SK-N-SH (cell line): ENCODE measurements at regions not wholly inside any gene's neighbourhood (a gene's known extent, or its start where the extent isn't known, plus 50 kb on each side); places are given as distances from the start of the nearest gene placed in this dataset.

Experiments
- CTCF ChIA-PET: fragments of 300-600, 350-600 bp; formaldehyde crosslinking; extraction: SDS; loops from one replicate; lab custom pipeline; 2021; lab: Yijun Ruan, JAX
- POLR2A ChIA-PET: fragments of 350-600 bp; sonication (Branson Sonifier 250); formaldehyde crosslinking; extraction: SDS; loops from one replicate; lab custom pipeline; 2020; ENCODE audit warnings: antibody characterized with exemption, inconsistent platforms; lab: Yijun Ruan, JAX
- DNase-seq: peaks from one replicate; pipeline ENCODE4 v3.0.0; 2012
- H2AFZ ChIP-seq: fragments of 200-600 bp; sonication (generic); 2 replicates; pipeline ENCODE4 v1.8.1; 2016; ENCODE audit warnings: antibody characterized with exemption, mild to moderate bottlenecking, low read depth
- H3F3A ChIP-seq: fragments of 200-600 bp; sonication (generic); replicated peaks from 2 replicates; pipeline ENCODE3; 2016; ENCODE audit warnings: antibody characterized with exemption, mild to moderate bottlenecking; ENCODE audit not compliant: insufficient read depth
- H3K27ac ChIP-seq, 2 experiments: fragments of 200-500 bp in 1 of 2; fragments of 200-600 bp in 1 of 2; sonication (Bioruptor generic) in 1 of 2; sonication (generic), shearing (Covaris generic) in 1 of 2; 2 replicates each; pipeline versions ENCODE4 v1.5.1 to v1.6.1; 2014 to 2016; ENCODE audit warnings: low read depth in 2 of 2, inconsistent platforms in 1 of 2, low read length in 1 of 2, mild to moderate bottlenecking in 1 of 2, mixed read lengths in 1 of 2
- H3K27me3 ChIP-seq: fragments of 200-600 bp; sonication (generic), shearing (Covaris generic); 2 replicates; pipeline ENCODE4 v1.6.1; 2016; ENCODE audit warnings: mixed run types; ENCODE audit not compliant: insufficient read depth
- H3K36me3 ChIP-seq, 2 experiments: fragments of 200-500 bp in 1 of 2; fragments of 200-600 bp in 1 of 2; sonication (Bioruptor generic) in 1 of 2; sonication (generic) in 1 of 2; replicated peaks in 1 of 2; 2 replicates each; pipeline versions ENCODE3 to v1.5.1; 2014 to 2016; ENCODE audit warnings: low read length in 1 of 2, mild to moderate bottlenecking in 1 of 2; ENCODE audit not compliant: insufficient read depth in 2 of 2, control insufficient read depth in 1 of 2
- H3K4me1 ChIP-seq, 2 experiments: fragments of 200-500 bp in 1 of 2; fragments of 200-600 bp in 1 of 2; sonication (Bioruptor generic) in 1 of 2; sonication (generic), shearing (Covaris generic) in 1 of 2; 2 replicates each; pipeline versions ENCODE4 v1.5.1 to v1.6.1; 2014 to 2016; ENCODE audit warnings: low read depth in 1 of 2, low read length in 1 of 2, mixed run types in 1 of 2; ENCODE audit not compliant: insufficient read depth in 2 of 2, control insufficient read depth in 1 of 2
- H3K4me2 ChIP-seq: fragments of 200-600 bp; sonication (generic), shearing (Covaris generic); 2 replicates; pipeline ENCODE4 v1.6.1; 2017; ENCODE audit warnings: mixed run types
- H3K4me3 ChIP-seq, 2 experiments: fragments of 200-500 bp in 1 of 2; fragments of 200-600 bp in 1 of 2; sonication (Bioruptor generic) in 1 of 2; sonication (generic), shearing (Covaris generic) in 1 of 2; 2 replicates each; pipeline versions ENCODE4 v1.5.1 to v1.8.1; 2014 to 2016; ENCODE audit warnings: low read depth in 2 of 2, inconsistent platforms in 1 of 2, low read length in 1 of 2, mild to moderate bottlenecking in 1 of 2, mixed read lengths in 1 of 2, moderate library complexity in 1 of 2
- H3K79me2 ChIP-seq: fragments of 200-600 bp; sonication (generic); 2 replicates; pipeline ENCODE4 v1.8.1; 2017; ENCODE audit warnings: mild to moderate bottlenecking; ENCODE audit not compliant: insufficient read depth
- H3K9ac ChIP-seq: fragments of 200-600 bp; sonication (generic); 2 replicates; pipeline ENCODE4 v1.6.1; 2017; ENCODE audit warnings: mixed run types
- H3K9me2 ChIP-seq: fragments of 200-600 bp; sonication (generic); 2 replicates; pipeline ENCODE4 v1.6.1; 2017; ENCODE audit warnings: mixed run types
- H3K9me3 ChIP-seq: fragments of 200-600 bp; sonication (generic); 2 replicates; pipeline ENCODE4 v1.6.1; 2017; ENCODE audit warnings: mixed run types, mild to moderate bottlenecking, moderate library complexity
- H4K20me1 ChIP-seq: fragments of 200-600 bp; sonication (generic); 2 replicates; pipeline ENCODE4 v1.6.1; 2017; ENCODE audit warnings: mild to moderate bottlenecking, mixed run types; ENCODE audit not compliant: insufficient read depth
- EZH2phosphoT487 ChIP-seq: fragments of 200-600 bp; sonication (generic); IDR thresholded peaks from 2 replicates; pipeline ENCODE4 v1.6.1; 2017; ENCODE audit warnings: low read depth, mixed run types, mild to moderate bottlenecking, antibody characterized with exemption, moderate library complexity, borderline replicate concordance
- FOSL2 ChIP-seq: IDR thresholded peaks from 2 replicates; pipeline ENCODE4 v1.4.0; 2012; ENCODE audit warnings: low read depth, mild to moderate bottlenecking, moderate library complexity, borderline replicate concordance
- FOXJ3 ChIP-seq: sonication (generic); formaldehyde crosslinking; IDR thresholded peaks from 2 replicates; pipeline ENCODE4 v1.5.1; 2020; ENCODE audit warnings: mild to moderate bottlenecking, missing genetic modification reagents
- FOXM1 ChIP-seq: IDR thresholded peaks from 2 replicates; pipeline ENCODE4 v1.4.0; 2012; ENCODE audit warnings: low read depth, mild to moderate bottlenecking
- JUND ChIP-seq: IDR thresholded peaks from 2 replicates; pipeline ENCODE4 v1.4.0; 2012
- MEF2A ChIP-seq: IDR thresholded peaks from 2 replicates; pipeline ENCODE4 v1.4.0; 2012; ENCODE audit warnings: low read depth, borderline replicate concordance
- NRF1 ChIP-seq: IDR thresholded peaks from 2 replicates; pipeline ENCODE4 v1.6.1; 2012; ENCODE audit warnings: low read depth, mild to moderate bottlenecking, low read length
- POLR2AphosphoS5 ChIP-seq: IDR thresholded peaks from 2 replicates; pipeline ENCODE4 v1.6.1; 2012; ENCODE audit warnings: low read depth, low read length
- RCOR1 ChIP-seq: fragments of 150-350 bp; IDR thresholded peaks from 2 replicates; pipeline ENCODE4 v1.6.1; 2017; ENCODE audit warnings: antibody characterized with exemption, low read length
- RXRA ChIP-seq: IDR thresholded peaks from 2 replicates; pipeline ENCODE4 v1.4.0; 2012; ENCODE audit warnings: low read depth, mild to moderate bottlenecking, borderline replicate concordance
- SIN3A ChIP-seq: IDR thresholded peaks from 2 replicates; pipeline ENCODE4 v1.6.1; 2012; ENCODE audit warnings: low read depth, mild to moderate bottlenecking, low read length, moderate library complexity, borderline replicate concordance
- SMC3 ChIP-seq: IDR thresholded peaks from 2 replicates; pipeline ENCODE4 v1.6.1; 2012; ENCODE audit warnings: low read depth, low read length, improper control_type of control experiment
- TAF1 ChIP-seq: IDR thresholded peaks from 2 replicates; pipeline ENCODE4 v1.6.1; 2012; ENCODE audit warnings: low read depth, mild to moderate bottlenecking, low read length, moderate library complexity, borderline replicate concordance
- TEAD4 ChIP-seq: IDR thresholded peaks from 2 replicates; pipeline ENCODE4 v1.4.0; 2012; ENCODE audit warnings: mild to moderate bottlenecking, borderline replicate concordance; ENCODE audit not compliant: insufficient read depth
- YY1 ChIP-seq: IDR thresholded peaks from 2 replicates; pipeline ENCODE4 v1.4.0; 2012; ENCODE audit warnings: low read depth, mild to moderate bottlenecking
- WGBS: methylation state at CpG from one replicate; pipeline ENCODE4 v1.1.6; 2017; ENCODE audit warnings: low lambda C conversion rate; 5-methylcytosine and 5-hydroxymethylcytosine counted together
- TF ChIP-seq, protein P1 (sequence below): fragments of 150-350 bp; IDR thresholded peaks from 2 replicates; pipeline ENCODE4 v1.6.1; 2017; ENCODE audit warnings: antibody characterized with exemption, low read length, low read depth, borderline replicate concordance
- TF ChIP-seq, protein P2 (sequence below): IDR thresholded peaks from 2 replicates; pipeline ENCODE4 v1.4.0; 2012; ENCODE audit warnings: low read depth, borderline replicate concordance
- TF ChIP-seq, protein P3 (sequence below): IDR thresholded peaks from 2 replicates; pipeline ENCODE4 v1.4.0; 2012; ENCODE audit warnings: low read depth
- TF ChIP-seq, protein P4 (sequence below): IDR thresholded peaks from 2 replicates; pipeline ENCODE4 v1.6.1; 2012; ENCODE audit warnings: mild to moderate bottlenecking, low read depth, low read length, moderate library complexity

DNA sequence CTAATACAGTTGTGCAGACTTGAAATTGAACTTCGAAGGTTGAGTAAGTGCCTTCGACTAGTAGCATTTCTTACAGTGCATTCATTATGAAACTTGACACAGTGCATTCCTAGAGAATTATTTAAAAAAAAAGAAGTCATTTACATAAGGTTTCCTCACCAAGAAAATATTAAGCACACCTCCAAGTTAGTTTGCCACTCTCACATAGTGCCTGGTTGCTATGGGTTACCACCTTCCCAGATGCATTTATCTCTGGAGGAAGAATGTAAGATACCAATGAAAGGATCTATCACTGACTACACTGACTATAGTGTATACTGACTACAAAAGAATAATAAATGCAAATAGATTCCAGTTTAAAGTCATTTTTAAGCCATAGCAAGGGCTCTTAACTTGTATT lies 311.9 kb upstream of the RASGEF1B start:
- Histone ChIP-seq H3K9me2 (no peaks in the 10 kb centered on the region), H3K27me3 (no peaks in the 10 kb centered on the region), H4K20me1 (no peaks in the 10 kb centered on the region), H3F3A (no peaks in the 10 kb centered on the region), H3K9ac (no peak overlapping the region), H3K4me2 (no peak overlapping the region), H2AFZ (no peak overlapping the region), H3K27ac (no peak overlapping the region), H3K4me3 (no peak overlapping the region), H3K36me3 (no peaks in the 10 kb centered on the region), H3K9me3 (no peaks in the 10 kb centered on the region), H3K4me1 (no peaks in the 10 kb centered on the region), H3K79me2 (no peaks in the 10 kb centered on the region)
- ChIA-PET POLR2A (no interaction called here), CTCF (no interaction called here)
- no peak for DNase-seq
- no peak for TF ChIP-seq YY1
- TF ChIP-seq EZH2phosphoT487, result no peak
- no peak for TF ChIP-seq SIN3A
- TF ChIP-seq JUND, result no peak
- TF ChIP-seq NRF1, result no peak
- TF ChIP-seq, protein P1, sequence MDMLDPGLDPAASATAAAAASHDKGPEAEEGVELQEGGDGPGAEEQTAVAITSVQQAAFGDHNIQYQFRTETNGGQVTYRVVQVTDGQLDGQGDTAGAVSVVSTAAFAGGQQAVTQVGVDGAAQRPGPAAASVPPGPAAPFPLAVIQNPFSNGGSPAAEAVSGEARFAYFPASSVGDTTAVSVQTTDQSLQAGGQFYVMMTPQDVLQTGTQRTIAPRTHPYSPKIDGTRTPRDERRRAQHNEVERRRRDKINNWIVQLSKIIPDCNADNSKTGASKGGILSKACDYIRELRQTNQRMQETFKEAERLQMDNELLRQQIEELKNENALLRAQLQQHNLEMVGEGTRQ, result no peak
- TF ChIP-seq, protein P2, sequence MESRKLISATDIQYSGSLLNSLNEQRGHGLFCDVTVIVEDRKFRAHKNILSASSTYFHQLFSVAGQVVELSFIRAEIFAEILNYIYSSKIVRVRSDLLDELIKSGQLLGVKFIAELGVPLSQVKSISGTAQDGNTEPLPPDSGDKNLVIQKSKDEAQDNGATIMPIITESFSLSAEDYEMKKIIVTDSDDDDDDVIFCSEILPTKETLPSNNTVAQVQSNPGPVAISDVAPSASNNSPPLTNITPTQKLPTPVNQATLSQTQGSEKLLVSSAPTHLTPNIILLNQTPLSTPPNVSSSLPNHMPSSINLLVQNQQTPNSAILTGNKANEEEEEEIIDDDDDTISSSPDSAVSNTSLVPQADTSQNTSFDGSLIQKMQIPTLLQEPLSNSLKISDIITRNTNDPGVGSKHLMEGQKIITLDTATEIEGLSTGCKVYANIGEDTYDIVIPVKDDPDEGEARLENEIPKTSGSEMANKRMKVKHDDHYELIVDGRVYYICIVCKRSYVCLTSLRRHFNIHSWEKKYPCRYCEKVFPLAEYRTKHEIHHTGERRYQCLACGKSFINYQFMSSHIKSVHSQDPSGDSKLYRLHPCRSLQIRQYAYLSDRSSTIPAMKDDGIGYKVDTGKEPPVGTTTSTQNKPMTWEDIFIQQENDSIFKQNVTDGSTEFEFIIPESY, result no peak
- TF ChIP-seq SMC3, result no peak
- no peak for TF ChIP-seq FOSL2
- no peak for TF ChIP-seq FOXM1
- TF ChIP-seq MEF2A, result no peak
- no peak for TF ChIP-seq POLR2AphosphoS5
- no peak for TF ChIP-seq RXRA
- no peak for TF ChIP-seq TAF1
- 0% methylated on average over 2 of the region's 2 CpGs for WGBS

DNA sequence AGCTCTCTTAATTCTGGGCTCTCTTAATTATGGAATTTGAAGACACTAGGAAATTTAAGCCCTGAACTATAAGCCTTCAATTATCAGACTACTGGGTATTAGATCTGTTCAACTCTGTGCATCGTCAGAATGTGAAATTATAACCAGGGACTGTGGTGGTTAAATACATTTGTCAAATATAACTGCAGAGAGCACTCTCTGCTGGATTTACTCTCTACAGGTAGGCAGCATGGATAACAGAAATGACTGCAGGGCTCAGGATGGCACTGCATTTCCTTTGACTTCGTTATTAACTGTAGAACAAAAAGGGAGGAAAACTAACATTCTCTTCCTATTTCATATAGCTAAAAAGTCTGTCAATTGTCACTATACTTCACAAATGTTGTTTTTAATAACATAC lies 310.1 kb upstream of the RASGEF1B start:
- POLR2A ChIA-PET, result no interaction called here
- TF ChIP-seq, protein P3, sequence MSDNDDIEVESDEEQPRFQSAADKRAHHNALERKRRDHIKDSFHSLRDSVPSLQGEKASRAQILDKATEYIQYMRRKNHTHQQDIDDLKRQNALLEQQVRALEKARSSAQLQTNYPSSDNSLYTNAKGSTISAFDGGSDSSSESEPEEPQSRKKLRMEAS, result no peak
- TF ChIP-seq FOSL2 (no peak), TAF1 (no peak), FOXM1 (no peak), SIN3A (no peak), RCOR1 (no peak), NRF1 (no peak), FOXJ3 (CRISPR knock-in tag) (no peak), TEAD4 (no peak)
- TF ChIP-seq, protein P1, result no peak
- TF ChIP-seq, protein P4, sequence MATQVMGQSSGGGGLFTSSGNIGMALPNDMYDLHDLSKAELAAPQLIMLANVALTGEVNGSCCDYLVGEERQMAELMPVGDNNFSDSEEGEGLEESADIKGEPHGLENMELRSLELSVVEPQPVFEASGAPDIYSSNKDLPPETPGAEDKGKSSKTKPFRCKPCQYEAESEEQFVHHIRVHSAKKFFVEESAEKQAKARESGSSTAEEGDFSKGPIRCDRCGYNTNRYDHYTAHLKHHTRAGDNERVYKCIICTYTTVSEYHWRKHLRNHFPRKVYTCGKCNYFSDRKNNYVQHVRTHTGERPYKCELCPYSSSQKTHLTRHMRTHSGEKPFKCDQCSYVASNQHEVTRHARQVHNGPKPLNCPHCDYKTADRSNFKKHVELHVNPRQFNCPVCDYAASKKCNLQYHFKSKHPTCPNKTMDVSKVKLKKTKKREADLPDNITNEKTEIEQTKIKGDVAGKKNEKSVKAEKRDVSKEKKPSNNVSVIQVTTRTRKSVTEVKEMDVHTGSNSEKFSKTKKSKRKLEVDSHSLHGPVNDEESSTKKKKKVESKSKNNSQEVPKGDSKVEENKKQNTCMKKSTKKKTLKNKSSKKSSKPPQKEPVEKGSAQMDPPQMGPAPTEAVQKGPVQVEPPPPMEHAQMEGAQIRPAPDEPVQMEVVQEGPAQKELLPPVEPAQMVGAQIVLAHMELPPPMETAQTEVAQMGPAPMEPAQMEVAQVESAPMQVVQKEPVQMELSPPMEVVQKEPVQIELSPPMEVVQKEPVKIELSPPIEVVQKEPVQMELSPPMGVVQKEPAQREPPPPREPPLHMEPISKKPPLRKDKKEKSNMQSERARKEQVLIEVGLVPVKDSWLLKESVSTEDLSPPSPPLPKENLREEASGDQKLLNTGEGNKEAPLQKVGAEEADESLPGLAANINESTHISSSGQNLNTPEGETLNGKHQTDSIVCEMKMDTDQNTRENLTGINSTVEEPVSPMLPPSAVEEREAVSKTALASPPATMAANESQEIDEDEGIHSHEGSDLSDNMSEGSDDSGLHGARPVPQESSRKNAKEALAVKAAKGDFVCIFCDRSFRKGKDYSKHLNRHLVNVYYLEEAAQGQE, result no peak

More for the DNA sequence above, 310.1 kb upstream of the RASGEF1B start:
- no peaks in the 10 kb centered on the region for H3K9me3 ChIP-seq
- CTCF ChIA-PET, result no interaction called here
- no peak for DNase-seq
- no peaks in the 10 kb centered on the region for H3K4me1 ChIP-seq
- H3K9me2 ChIP-seq, result no peaks in the 10 kb centered on the region
- H3K27ac ChIP-seq, result no peak overlapping the region
- no peaks in the 10 kb centered on the region for H3K79me2 ChIP-seq
- H3K4me2 ChIP-seq, result no peak overlapping the region
- H4K20me1 ChIP-seq, result no peaks in the 10 kb centered on the region
- no peaks in the 10 kb centered on the region for H3K36me3 ChIP-seq
- H3K27me3 ChIP-seq, result no peaks in the 10 kb centered on the region
- no peak overlapping the region for H3K9ac ChIP-seq
- no peak overlapping the region for H3K4me3 ChIP-seq
- H3F3A ChIP-seq, result no peaks in the 10 kb centered on the region
- 2% methylated on average over 2 of the region's 2 CpGs for WGBS
- no peak overlapping the region for H2AFZ ChIP-seq
